ENCODE measurements at regions not wholly inside any gene's neighbourhood (a gene's known extent, or its start where the extent isn't known, plus 50 kb on each side); places are given as distances from the start of the nearest gene placed in this dataset.

DNA sequence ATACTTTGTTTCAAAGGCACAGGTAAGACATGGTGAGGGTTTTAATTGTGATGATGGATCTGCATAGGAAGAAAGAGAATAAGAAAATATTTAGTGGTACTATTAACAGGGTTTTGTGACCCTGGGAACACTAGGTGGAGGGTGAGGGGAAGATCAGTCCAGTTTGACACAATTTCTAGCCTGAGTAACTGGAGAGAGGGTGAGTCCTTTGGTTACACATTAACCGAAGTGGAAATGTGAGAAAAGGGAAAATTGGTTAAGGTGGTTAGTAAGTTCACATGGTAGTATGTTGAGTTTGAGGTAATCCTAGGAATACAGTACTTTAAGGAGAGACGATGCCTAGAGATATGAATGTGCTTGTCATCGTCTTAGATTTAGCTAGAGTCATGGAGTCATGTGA, 54.8 kb upstream of the POU3F2 start:
- TF ChIP-seq POLR2A (IDR thresholded peaks at IDR 0.05; ENCODE audit: low read length) (no peak), GATA1 (IDR thresholded peaks at IDR 0.05; ENCODE audit: low read depth, low read length) (no peak)
